ENCODE measurements at regions not wholly inside any gene's neighbourhood (a gene's known extent, or its start where the extent isn't known, plus 50 kb on each side); places are given as distances from the start of the nearest gene placed in this dataset.

GRCh38 chr7:131904760-131905327 is 348.4 kb upstream of the PODXL start:
- intact Hi-C loops (cut with micrococcal nuclease), result no loop called here
- H3K36me3 Mint-ChIP-seq, result peaks cover 1% of the 10 kb centered on the region
- H3K27me3 Mint-ChIP-seq (ENCODE audit: low read depth in 2 of 2), result peaks cover 19 to 25% of the 10 kb centered on the region in 2 donors
- H3K9me3 Mint-ChIP-seq, result peaks cover 0 to 5% of the 10 kb centered on the region in 2 donors
- H3K4me1 Mint-ChIP-seq, result no peaks in the 10 kb centered on the region
- DNase-seq (no peak), ATAC-seq (no peak)
- TF ChIP-seq CTCF (IDR thresholded peaks at IDR 0.05), result no peak
- Histone ChIP-seq H3K4me1 (ENCODE audit: control insufficient read depth, insufficient read depth, low read length) (no peaks in the 10 kb centered on the region), H3K36me3 (ENCODE audit: control insufficient read depth, insufficient read depth, low read length) (no peaks in the 10 kb centered on the region), H3K27ac (ENCODE audit: low read length) (no peak overlapping the region), H3K27me3 (ENCODE audit: control insufficient read depth, insufficient read depth, low read length) (peaks cover 7% of the 10 kb centered on the region), H3K4me3 (ENCODE audit: low read length) (no peak overlapping the region), H3K9me3 (ENCODE audit: control insufficient read depth, insufficient read depth, low read length) (no peaks in the 10 kb centered on the region)
- no peak overlapping the region for H3K27ac Mint-ChIP-seq
- H3K4me3 Mint-ChIP-seq, result no peak overlapping the region
- 48% methylated on average over 3 of the region's 3 CpGs for WGBS (ENCODE audit: insufficient coverage)

- Mint-ChIP-seq H3K4me1 (peaks cover 0 to 5% of the 10 kb centered on the region in 2 donors), H3K9me3 (peaks cover 0 to 9% of the 10 kb centered on the region in 2 donors), H3K36me3 (no peaks in the 10 kb centered on the region), H3K27ac (no peak overlapping the region), H3K27me3 (ENCODE audit: low read depth in 2 of 2) (peaks cover 16 to 18% of the 10 kb centered on the region in 2 donors), H3K4me3 (no peak overlapping the region)
- no peaks in the 10 kb centered on the region for H3K9me3 ChIP-seq (ENCODE audit: control insufficient read depth, insufficient read depth, low read length)
- no peak overlapping the region for H3K27ac ChIP-seq (ENCODE audit: low read length)
- peaks cover 7% of the 10 kb centered on the region for H3K27me3 ChIP-seq (ENCODE audit: control insufficient read depth, insufficient read depth, low read length)
- no peaks in the 10 kb centered on the region for H3K4me1 ChIP-seq (ENCODE audit: control insufficient read depth, insufficient read depth, low read length)
- DNase-seq, result no peak
- 100% methylated on average over 1 of the region's 1 CpG for WGBS (ENCODE audit: insufficient coverage)
- H3K4me3 ChIP-seq (ENCODE audit: low read length), result no peak overlapping the region
- no peak for TF ChIP-seq CTCF (IDR thresholded peaks at IDR 0.05)
- H3K36me3 ChIP-seq (ENCODE audit: control insufficient read depth, insufficient read depth, low read length), result no peaks in the 10 kb centered on the region
- intact Hi-C loops (cut with micrococcal nuclease), result no loop called here
- no peak for ATAC-seq
Measured at GRCh38 chr7:131903315-131903714, 346.9 kb upstream of the PODXL start.

GRCh38 chr7:131900785-131901287 is 344.4 kb upstream of the PODXL start:
- Mint-ChIP-seq H3K27ac (no peak overlapping the region), H3K27me3 (ENCODE audit: low read depth in 2 of 2) (peaks cover 8 to 9% of the 10 kb centered on the region in 2 donors), H3K4me1 (peaks cover 0 to 5% of the 10 kb centered on the region in 2 donors), H3K9me3 (peaks cover 0 to 9% of the 10 kb centered on the region in 2 donors), H3K36me3 (no peaks in the 10 kb centered on the region), H3K4me3 (no peak overlapping the region)
- 84% methylated on average over 1 of the region's 1 CpG for WGBS (ENCODE audit: insufficient coverage)
- Histone ChIP-seq H3K9me3 (ENCODE audit: control insufficient read depth, insufficient read depth, low read length) (no peaks in the 10 kb centered on the region), H3K27me3 (ENCODE audit: control insufficient read depth, insufficient read depth, low read length) (no peaks in the 10 kb centered on the region), H3K4me1 (ENCODE audit: control insufficient read depth, insufficient read depth, low read length) (no peaks in the 10 kb centered on the region), H3K27ac (ENCODE audit: low read length) (no peak overlapping the region), H3K36me3 (ENCODE audit: control insufficient read depth, insufficient read depth, low read length) (no peaks in the 10 kb centered on the region), H3K4me3 (ENCODE audit: low read length) (no peak overlapping the region)
- no peak for TF ChIP-seq CTCF (IDR thresholded peaks at IDR 0.05)
- intact Hi-C loops (cut with micrococcal nuclease), result no loop called here
- ATAC-seq (no peak), DNase-seq (no peak)
